ENCODE measurements at regions not wholly inside any gene's neighbourhood (a gene's known extent, or its start where the extent isn't known, plus 50 kb on each side); places are given as distances from the start of the nearest gene placed in this dataset.

- no peaks in the 10 kb centered on the region for H3K9me3 ChIP-seq (ENCODE audit: control insufficient read depth, insufficient read depth, low read length)
- H3K79me2 ChIP-seq (ENCODE audit: control insufficient read depth, low read length), result no peaks in the 10 kb centered on the region
- no peaks in the 10 kb centered on the region for H3F3A ChIP-seq (ENCODE audit: control insufficient read depth, insufficient read depth)
- H3K4me2 ChIP-seq (ENCODE audit: low read length), result no peak overlapping the region
- H3K27me3 ChIP-seq (ENCODE audit: control insufficient read depth, low read length), result no peaks in the 10 kb centered on the region
- H4K20me1 ChIP-seq (ENCODE audit: control insufficient read depth, insufficient read depth, low read depth, low read length), result no peaks in the 10 kb centered on the region
- H3K36me3 ChIP-seq (ENCODE audit: control insufficient read depth, low read length), result no peaks in the 10 kb centered on the region
- no peak overlapping the region for H3K4me3 ChIP-seq (ENCODE audit: low read length)
- no peak overlapping the region for H3K27ac ChIP-seq (ENCODE audit: low read depth, low read length)
- peaks cover 10% of the 10 kb centered on the region for H3K4me1 ChIP-seq (ENCODE audit: control insufficient read depth, low read length)
- H3K9me2 ChIP-seq (replicated peaks; ENCODE audit: control insufficient read depth, low read length), result no peaks in the 10 kb centered on the region
- no peak for TF ChIP-seq CTCF (IDR thresholded peaks at IDR 0.05; ENCODE audit: low read depth, low read length, poor library complexity, severe bottlenecking)
- TF ChIP-seq EZH2phosphoT487 (IDR thresholded peaks at IDR 0.05; ENCODE audit: borderline replicate concordance, low read length), result no peak
Observed at GRCh38 chr20:6501061-6501460, 266.4 kb upstream of the BMP2 start.

DNA sequence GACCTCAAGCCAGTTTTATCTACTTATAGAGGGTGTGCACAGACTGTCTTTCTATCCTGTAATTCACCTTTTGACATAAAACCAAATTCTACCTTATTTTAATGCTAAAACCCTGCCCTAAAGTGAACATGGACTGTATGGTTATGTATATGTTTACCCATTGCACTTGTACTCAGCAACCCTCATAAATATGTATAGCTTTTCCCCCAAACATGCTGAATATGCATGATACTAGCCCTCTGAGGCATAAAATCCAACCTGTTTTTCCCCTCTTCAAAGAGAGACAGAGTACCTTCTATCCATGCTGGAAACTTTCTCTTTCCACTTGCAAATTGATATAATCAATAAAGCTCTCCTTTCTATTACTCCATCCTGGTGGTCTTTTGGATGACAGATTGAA lies 267.9 kb upstream of the BMP2 start:
- TF ChIP-seq EZH2phosphoT487 (IDR thresholded peaks at IDR 0.05; ENCODE audit: borderline replicate concordance, low read length), result no peak
- TF ChIP-seq CTCF (IDR thresholded peaks at IDR 0.05; ENCODE audit: low read depth, low read length, poor library complexity, severe bottlenecking), result no peak
- Histone ChIP-seq H3K4me1 (ENCODE audit: control insufficient read depth, low read length) (peaks cover 10% of the 10 kb centered on the region), H3K36me3 (ENCODE audit: control insufficient read depth, low read length) (no peaks in the 10 kb centered on the region), H3K27me3 (ENCODE audit: control insufficient read depth, low read length) (no peaks in the 10 kb centered on the region), H4K20me1 (ENCODE audit: control insufficient read depth, insufficient read depth, low read depth, low read length) (no peaks in the 10 kb centered on the region), H3K4me3 (ENCODE audit: low read length) (no peak overlapping the region), H3K4me2 (ENCODE audit: low read length) (no peak overlapping the region), H3K79me2 (ENCODE audit: control insufficient read depth, low read length) (no peaks in the 10 kb centered on the region), H3F3A (ENCODE audit: control insufficient read depth, insufficient read depth) (no peaks in the 10 kb centered on the region), H3K27ac (ENCODE audit: low read depth, low read length) (no peak overlapping the region), H3K9me2 (replicated peaks; ENCODE audit: control insufficient read depth, low read length) (no peaks in the 10 kb centered on the region), H3K9me3 (ENCODE audit: control insufficient read depth, insufficient read depth, low read length) (no peaks in the 10 kb centered on the region)

DNA sequence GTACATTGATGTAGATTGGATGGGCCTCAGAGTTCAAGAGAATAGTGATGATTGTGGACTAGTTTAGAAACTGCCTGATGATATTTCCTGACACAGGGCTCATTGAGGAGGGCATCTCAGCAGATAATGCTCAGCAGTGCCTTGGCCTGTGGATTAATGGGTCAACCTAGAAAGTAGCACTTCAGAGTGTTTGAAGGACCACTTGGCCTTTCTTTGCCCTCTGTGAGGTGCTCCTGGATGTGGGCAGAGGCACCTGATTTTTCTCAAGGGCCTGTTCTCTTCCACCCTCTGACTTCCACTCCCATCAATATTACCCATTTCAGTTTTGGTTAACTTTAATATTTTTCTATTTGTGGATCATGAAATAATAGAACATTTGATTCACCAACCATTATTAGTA lies 270.6 kb upstream of the BMP2 start:
- Histone ChIP-seq H4K20me1 (ENCODE audit: control insufficient read depth, insufficient read depth, low read depth, low read length) (no peaks in the 10 kb centered on the region), H3F3A (ENCODE audit: control insufficient read depth, insufficient read depth) (no peaks in the 10 kb centered on the region), H3K27me3 (ENCODE audit: control insufficient read depth, low read length) (no peaks in the 10 kb centered on the region), H3K4me3 (ENCODE audit: low read length) (no peak overlapping the region), H3K4me1 (ENCODE audit: control insufficient read depth, low read length) (no peaks in the 10 kb centered on the region), H3K79me2 (ENCODE audit: control insufficient read depth, low read length) (no peaks in the 10 kb centered on the region), H3K9me2 (replicated peaks; ENCODE audit: control insufficient read depth, low read length) (no peaks in the 10 kb centered on the region), H3K4me2 (ENCODE audit: low read length) (no peak overlapping the region), H3K27ac (ENCODE audit: low read depth, low read length) (no peak overlapping the region), H3K36me3 (ENCODE audit: control insufficient read depth, low read length) (no peaks in the 10 kb centered on the region), H3K9me3 (ENCODE audit: control insufficient read depth, insufficient read depth, low read length) (no peaks in the 10 kb centered on the region)
- TF ChIP-seq CTCF (IDR thresholded peaks at IDR 0.05; ENCODE audit: low read depth, low read length, poor library complexity, severe bottlenecking) (no peak), EZH2phosphoT487 (IDR thresholded peaks at IDR 0.05; ENCODE audit: borderline replicate concordance, low read length) (no peak)

DNA sequence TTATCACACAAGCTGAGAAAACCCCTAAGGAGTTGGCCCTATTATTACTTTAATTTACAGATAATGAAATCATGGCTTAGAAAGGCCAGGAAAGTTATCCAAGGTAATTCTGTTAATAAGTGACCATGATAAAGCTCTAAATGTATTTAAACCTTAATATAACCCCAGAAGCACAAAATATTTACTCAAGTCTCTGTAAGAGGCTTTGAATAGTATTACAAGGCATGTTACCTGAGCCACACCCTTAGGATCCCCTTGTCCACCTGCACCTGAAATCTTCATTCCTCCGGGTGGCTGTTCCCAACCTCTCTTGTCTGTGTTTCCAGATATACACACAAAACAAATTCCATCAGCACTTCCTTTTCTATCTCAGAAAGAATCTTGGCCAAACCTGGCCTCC lies 271.6 kb upstream of the BMP2 start:
- H3K27ac ChIP-seq (ENCODE audit: low read depth, low read length), result no peak overlapping the region
- H4K20me1 ChIP-seq (ENCODE audit: control insufficient read depth, insufficient read depth, low read depth, low read length), result no peaks in the 10 kb centered on the region
- H3F3A ChIP-seq (ENCODE audit: control insufficient read depth, insufficient read depth), result no peaks in the 10 kb centered on the region
- H3K4me3 ChIP-seq (ENCODE audit: low read length), result no peak overlapping the region
- H3K4me2 ChIP-seq (ENCODE audit: low read length), result no peak overlapping the region
- H3K79me2 ChIP-seq (ENCODE audit: control insufficient read depth, low read length), result no peaks in the 10 kb centered on the region
- no peaks in the 10 kb centered on the region for H3K9me2 ChIP-seq (replicated peaks; ENCODE audit: control insufficient read depth, low read length)
- H3K9me3 ChIP-seq (ENCODE audit: control insufficient read depth, insufficient read depth, low read length), result no peaks in the 10 kb centered on the region
- H3K4me1 ChIP-seq (ENCODE audit: control insufficient read depth, low read length), result no peaks in the 10 kb centered on the region
- no peaks in the 10 kb centered on the region for H3K27me3 ChIP-seq (ENCODE audit: control insufficient read depth, low read length)
- no peaks in the 10 kb centered on the region for H3K36me3 ChIP-seq (ENCODE audit: control insufficient read depth, low read length)
- no peak for TF ChIP-seq EZH2phosphoT487 (IDR thresholded peaks at IDR 0.05; ENCODE audit: borderline replicate concordance, low read length)
- no peak for TF ChIP-seq CTCF (IDR thresholded peaks at IDR 0.05; ENCODE audit: low read depth, low read length, poor library complexity, severe bottlenecking)
